ENCODE measurements at regions not wholly inside any gene's neighbourhood (a gene's known extent, or its start where the extent isn't known, plus 50 kb on each side); places are given as distances from the start of the nearest gene placed in this dataset.

DNA sequence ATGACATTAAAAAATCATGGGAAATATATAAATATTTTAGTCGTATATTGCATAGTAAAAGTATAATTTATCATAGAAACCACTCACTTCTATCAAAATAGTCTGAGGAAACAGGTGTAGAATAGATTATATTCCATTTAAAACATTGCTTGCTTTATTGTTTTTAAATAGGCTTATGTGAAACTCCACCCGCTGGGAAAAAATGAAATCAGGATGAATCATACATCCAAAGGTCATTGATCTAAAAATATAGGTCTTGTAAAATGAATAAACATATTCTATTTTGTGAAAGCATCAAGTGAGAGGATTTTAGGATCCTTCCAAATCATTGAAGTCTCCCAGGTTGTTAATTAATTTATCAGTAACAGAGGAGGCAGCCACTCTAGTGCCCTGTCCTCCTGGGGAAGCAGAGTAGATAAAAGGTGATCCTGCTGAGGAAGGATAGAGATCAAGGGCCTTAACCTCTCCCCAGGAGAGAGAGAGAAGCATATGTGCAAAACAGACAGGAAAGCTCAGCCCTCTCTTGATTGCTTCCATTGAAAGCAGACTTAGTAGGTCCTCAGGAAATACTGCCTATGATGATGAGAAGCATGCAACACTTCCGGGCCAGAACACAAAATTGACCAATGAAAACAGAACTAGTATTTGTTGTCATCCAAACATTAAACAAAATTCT is 96.8 kb upstream of the MAP9 start:
- no peak overlapping the region for H3K4me2 ChIP-seq
- ATAC-seq (no peak), DNase-seq (ENCODE audit: low spot score) (no peak)
- Mint-ChIP-seq H3K4me3 (no peak overlapping the region), H3K27me3 (ENCODE audit: insufficient read depth, low read depth, poor library complexity) (no peaks in the 10 kb centered on the region), H3K36me3 (ENCODE audit: low read depth) (no peaks in the 10 kb centered on the region), H3K9me3 (no peaks in the 10 kb centered on the region), H3K27ac (no peak overlapping the region), H3K4me1 (no peaks in the 10 kb centered on the region)
- no peaks in the 10 kb centered on the region for H3F3A ChIP-seq (replicated peaks; ENCODE audit: low read depth)
- TF ChIP-seq, protein P1, sequence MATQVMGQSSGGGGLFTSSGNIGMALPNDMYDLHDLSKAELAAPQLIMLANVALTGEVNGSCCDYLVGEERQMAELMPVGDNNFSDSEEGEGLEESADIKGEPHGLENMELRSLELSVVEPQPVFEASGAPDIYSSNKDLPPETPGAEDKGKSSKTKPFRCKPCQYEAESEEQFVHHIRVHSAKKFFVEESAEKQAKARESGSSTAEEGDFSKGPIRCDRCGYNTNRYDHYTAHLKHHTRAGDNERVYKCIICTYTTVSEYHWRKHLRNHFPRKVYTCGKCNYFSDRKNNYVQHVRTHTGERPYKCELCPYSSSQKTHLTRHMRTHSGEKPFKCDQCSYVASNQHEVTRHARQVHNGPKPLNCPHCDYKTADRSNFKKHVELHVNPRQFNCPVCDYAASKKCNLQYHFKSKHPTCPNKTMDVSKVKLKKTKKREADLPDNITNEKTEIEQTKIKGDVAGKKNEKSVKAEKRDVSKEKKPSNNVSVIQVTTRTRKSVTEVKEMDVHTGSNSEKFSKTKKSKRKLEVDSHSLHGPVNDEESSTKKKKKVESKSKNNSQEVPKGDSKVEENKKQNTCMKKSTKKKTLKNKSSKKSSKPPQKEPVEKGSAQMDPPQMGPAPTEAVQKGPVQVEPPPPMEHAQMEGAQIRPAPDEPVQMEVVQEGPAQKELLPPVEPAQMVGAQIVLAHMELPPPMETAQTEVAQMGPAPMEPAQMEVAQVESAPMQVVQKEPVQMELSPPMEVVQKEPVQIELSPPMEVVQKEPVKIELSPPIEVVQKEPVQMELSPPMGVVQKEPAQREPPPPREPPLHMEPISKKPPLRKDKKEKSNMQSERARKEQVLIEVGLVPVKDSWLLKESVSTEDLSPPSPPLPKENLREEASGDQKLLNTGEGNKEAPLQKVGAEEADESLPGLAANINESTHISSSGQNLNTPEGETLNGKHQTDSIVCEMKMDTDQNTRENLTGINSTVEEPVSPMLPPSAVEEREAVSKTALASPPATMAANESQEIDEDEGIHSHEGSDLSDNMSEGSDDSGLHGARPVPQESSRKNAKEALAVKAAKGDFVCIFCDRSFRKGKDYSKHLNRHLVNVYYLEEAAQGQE (IDR thresholded peaks at IDR 0.05; ENCODE audit: unreplicated experiment), result no peak
- TF ChIP-seq, protein P2, sequence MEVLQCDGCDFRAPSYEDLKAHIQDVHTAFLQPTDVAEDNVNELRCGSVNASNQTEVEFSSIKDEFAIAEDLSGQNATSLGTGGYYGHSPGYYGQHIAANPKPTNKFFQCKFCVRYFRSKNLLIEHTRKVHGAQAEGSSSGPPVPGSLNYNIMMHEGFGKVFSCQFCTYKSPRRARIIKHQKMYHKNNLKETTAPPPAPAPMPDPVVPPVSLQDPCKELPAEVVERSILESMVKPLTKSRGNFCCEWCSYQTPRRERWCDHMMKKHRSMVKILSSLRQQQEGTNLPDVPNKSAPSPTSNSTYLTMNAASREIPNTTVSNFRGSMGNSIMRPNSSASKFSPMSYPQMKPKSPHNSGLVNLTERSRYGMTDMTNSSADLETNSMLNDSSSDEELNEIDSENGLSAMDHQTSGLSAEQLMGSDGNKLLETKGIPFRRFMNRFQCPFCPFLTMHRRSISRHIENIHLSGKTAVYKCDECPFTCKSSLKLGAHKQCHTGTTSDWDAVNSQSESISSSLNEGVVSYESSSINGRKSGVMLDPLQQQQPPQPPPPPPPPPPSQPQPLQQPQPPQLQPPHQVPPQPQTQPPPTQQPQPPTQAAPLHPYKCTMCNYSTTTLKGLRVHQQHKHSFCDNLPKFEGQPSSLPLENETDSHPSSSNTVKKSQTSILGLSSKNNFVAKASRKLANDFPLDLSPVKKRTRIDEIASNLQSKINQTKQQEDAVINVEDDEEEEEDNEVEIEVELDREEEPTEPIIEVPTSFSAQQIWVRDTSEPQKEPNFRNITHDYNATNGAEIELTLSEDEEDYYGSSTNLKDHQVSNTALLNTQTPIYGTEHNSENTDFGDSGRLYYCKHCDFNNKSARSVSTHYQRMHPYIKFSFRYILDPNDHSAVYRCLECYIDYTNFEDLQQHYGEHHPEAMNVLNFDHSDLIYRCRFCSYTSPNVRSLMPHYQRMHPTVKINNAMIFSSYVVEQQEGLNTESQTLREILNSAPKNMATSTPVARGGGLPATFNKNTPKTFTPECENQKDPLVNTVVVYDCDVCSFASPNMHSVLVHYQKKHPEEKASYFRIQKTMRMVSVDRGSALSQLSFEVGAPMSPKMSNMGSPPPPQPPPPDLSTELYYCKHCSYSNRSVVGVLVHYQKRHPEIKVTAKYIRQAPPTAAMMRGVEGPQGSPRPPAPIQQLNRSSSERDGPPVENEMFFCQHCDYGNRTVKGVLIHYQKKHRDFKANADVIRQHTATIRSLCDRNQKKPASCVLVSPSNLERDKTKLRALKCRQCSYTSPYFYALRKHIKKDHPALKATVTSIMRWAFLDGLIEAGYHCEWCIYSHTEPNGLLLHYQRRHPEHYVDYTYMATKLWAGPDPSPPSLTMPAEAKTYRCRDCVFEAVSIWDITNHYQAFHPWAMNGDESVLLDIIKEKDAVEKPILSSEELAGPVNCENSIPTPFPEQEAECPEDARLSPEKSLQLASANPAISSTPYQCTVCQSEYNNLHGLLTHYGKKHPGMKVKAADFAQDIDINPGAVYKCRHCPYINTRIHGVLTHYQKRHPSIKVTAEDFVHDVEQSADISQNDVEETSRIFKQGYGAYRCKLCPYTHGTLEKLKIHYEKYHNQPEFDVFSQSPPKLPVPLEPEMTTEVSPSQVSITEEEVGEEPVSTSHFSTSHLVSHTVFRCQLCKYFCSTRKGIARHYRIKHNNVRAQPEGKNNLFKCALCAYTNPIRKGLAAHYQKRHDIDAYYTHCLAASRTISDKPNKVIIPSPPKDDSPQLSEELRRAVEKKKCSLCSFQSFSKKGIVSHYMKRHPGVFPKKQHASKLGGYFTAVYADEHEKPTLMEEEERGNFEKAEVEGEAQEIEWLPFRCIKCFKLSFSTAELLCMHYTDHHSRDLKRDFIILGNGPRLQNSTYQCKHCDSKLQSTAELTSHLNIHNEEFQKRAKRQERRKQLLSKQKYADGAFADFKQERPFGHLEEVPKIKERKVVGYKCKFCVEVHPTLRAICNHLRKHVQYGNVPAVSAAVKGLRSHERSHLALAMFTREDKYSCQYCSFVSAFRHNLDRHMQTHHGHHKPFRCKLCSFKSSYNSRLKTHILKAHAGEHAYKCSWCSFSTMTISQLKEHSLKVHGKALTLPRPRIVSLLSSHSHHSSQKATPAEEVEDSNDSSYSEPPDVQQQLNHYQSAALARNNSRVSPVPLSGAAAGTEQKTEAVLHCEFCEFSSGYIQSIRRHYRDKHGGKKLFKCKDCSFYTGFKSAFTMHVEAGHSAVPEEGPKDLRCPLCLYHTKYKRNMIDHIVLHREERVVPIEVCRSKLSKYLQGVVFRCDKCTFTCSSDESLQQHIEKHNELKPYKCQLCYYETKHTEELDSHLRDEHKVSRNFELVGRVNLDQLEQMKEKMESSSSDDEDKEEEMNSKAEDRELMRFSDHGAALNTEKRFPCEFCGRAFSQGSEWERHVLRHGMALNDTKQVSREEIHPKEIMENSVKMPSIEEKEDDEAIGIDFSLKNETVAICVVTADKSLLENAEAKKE (CRISPR knock-in tag; IDR thresholded peaks at IDR 0.05), result no peak
- no peak for TF ChIP-seq CREB1 (CRISPR knock-in tag; IDR thresholded peaks at IDR 0.05; ENCODE audit: low read depth)
- no peak for TF ChIP-seq EZH2phosphoT487 (IDR thresholded peaks at IDR 0.05; ENCODE audit: unreplicated experiment)
- no peak for TF ChIP-seq NANOG (IDR thresholded peaks at IDR 0.05; ENCODE audit: borderline replicate concordance)
- no peak for TF ChIP-seq POLR2AphosphoS5 (IDR thresholded peaks at IDR 0.05; ENCODE audit: low read depth)
- TF ChIP-seq, protein P3, sequence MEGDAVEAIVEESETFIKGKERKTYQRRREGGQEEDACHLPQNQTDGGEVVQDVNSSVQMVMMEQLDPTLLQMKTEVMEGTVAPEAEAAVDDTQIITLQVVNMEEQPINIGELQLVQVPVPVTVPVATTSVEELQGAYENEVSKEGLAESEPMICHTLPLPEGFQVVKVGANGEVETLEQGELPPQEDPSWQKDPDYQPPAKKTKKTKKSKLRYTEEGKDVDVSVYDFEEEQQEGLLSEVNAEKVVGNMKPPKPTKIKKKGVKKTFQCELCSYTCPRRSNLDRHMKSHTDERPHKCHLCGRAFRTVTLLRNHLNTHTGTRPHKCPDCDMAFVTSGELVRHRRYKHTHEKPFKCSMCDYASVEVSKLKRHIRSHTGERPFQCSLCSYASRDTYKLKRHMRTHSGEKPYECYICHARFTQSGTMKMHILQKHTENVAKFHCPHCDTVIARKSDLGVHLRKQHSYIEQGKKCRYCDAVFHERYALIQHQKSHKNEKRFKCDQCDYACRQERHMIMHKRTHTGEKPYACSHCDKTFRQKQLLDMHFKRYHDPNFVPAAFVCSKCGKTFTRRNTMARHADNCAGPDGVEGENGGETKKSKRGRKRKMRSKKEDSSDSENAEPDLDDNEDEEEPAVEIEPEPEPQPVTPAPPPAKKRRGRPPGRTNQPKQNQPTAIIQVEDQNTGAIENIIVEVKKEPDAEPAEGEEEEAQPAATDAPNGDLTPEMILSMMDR (conservative IDR thresholded peaks at IDR 0.05; ENCODE audit: low read depth in 2 of 2), result no peak
- TF ChIP-seq STAT1 (IDR thresholded peaks at IDR 0.05; ENCODE audit: unreplicated experiment), result no peak
- no peak for TF ChIP-seq JUNB (IDR thresholded peaks at IDR 0.05; ENCODE audit: unreplicated experiment)
- no peak for TF ChIP-seq EZH2 (IDR thresholded peaks at IDR 0.05; ENCODE audit: low read depth, unreplicated experiment)
- TF ChIP-seq ZNF114 (CRISPR knock-in tag; IDR thresholded peaks at IDR 0.05), result no peak
- no peak for TF ChIP-seq ETS1 (IDR thresholded peaks at IDR 0.05)
- TF ChIP-seq ZNF331 (CRISPR knock-in tag; IDR thresholded peaks at IDR 0.05; ENCODE audit: low read depth), result no peak
- H3K4me3 ChIP-seq, result no peak overlapping the region
- no peaks in the 10 kb centered on the region for H3K9me2 ChIP-seq (ENCODE audit: insufficient read depth)
- H2AFZ ChIP-seq, result no peak overlapping the region
- H3K27ac ChIP-seq (ENCODE audit: low read depth), result no peak overlapping the region
- H3K36me3 ChIP-seq (ENCODE audit: insufficient read depth), result no peaks in the 10 kb centered on the region
- H3K79me2 ChIP-seq (replicated peaks; ENCODE audit: insufficient read depth), result no peaks in the 10 kb centered on the region
- H3K4me1 ChIP-seq (ENCODE audit: insufficient read depth), result no peaks in the 10 kb centered on the region
- no peaks in the 10 kb centered on the region for H3K27me3 ChIP-seq (ENCODE audit: insufficient read depth)
- H4K20me1 ChIP-seq (replicated peaks; ENCODE audit: insufficient read depth), result no peaks in the 10 kb centered on the region

Data from GM23338 (cell line).